Thyroid gland (tissue), 4 donors: ENCODE measurements at regions not wholly inside any gene's neighbourhood (a gene's known extent, or its start where the extent isn't known, plus 50 kb on each side); places are given as distances from the start of the nearest gene placed in this dataset.

ENCODE experiments used
- DNase-seq, 2 donors: peaks; one replicate each; pipeline ENCODE4 v3.0.0-alpha.2; 2019
- H3K27ac ChIP-seq, 3 donors: fragments of 200-600 bp; sonication (generic); 1 replicate in 2 of 3; 2 replicates in 1 of 3; pipeline ENCODE4 v1.5.1; 2016 to 2019; ENCODE audit warnings: mild to moderate bottlenecking in 1 of 3, moderate library complexity in 1 of 3
- H3K27me3 ChIP-seq: fragments of 200-600 bp; sonication (generic); one replicate; pipeline ENCODE4 v1.5.1; 2019
- H3K36me3 ChIP-seq, 2 donors: fragments of 200-600 bp; sonication (generic); one replicate each; pipeline ENCODE4 v1.5.1; 2016 to 2019
- H3K4me1 ChIP-seq, 2 donors: fragments of 200-600 bp; sonication (generic); one replicate each; pipeline ENCODE4 v1.5.1; 2017 to 2019
- H3K4me3 ChIP-seq, 3 donors: fragments of 200-600 bp; sonication (generic); replicated peaks in 1 of 3; 1 replicate in 2 of 3; 2 replicates in 1 of 3; pipeline ENCODE4 v1.5.1; 2016; ENCODE audit warnings: mild to moderate bottlenecking in 1 of 3
- H3K9me3 ChIP-seq: fragments of 200-600 bp; sonication (generic); one replicate; pipeline ENCODE4 v1.5.1; 2017
- POLR2A ChIP-seq, 2 donors: fragments of 450-650 bp; IDR thresholded peaks; one replicate each; pipeline ENCODE4 v1.6.1; 2017; ENCODE audit warnings: antibody characterized with exemption in 2 of 2, mild to moderate bottlenecking in 2 of 2, moderate library complexity in 1 of 2
- WGBS, 2 donors: methylation state at CpG; one replicate each; pipeline ENCODE4 v1.1.5; 2017; 5-methylcytosine and 5-hydroxymethylcytosine counted together
- intact Hi-C: fragments of 100-400 bp; cut with DNase I; formaldehyde crosslinking; loops from one replicate; pipeline ENCODE4 v1.15.1; 2023
- TF ChIP-seq, protein P1 (sequence below), 6 experiments: fragments of 200-600 bp in 3 of 6; fragments of 450-650 bp in 3 of 6; sonication (generic) in 3 of 6; IDR thresholded peaks; one replicate each; pipeline ENCODE4 v1.5.1; 2016 to 2019; ENCODE audit warnings: antibody characterized with exemption in 6 of 6, mild to moderate bottlenecking in 2 of 6, inconsistent platforms in 1 of 6, moderate library complexity in 1 of 6

DNA sequence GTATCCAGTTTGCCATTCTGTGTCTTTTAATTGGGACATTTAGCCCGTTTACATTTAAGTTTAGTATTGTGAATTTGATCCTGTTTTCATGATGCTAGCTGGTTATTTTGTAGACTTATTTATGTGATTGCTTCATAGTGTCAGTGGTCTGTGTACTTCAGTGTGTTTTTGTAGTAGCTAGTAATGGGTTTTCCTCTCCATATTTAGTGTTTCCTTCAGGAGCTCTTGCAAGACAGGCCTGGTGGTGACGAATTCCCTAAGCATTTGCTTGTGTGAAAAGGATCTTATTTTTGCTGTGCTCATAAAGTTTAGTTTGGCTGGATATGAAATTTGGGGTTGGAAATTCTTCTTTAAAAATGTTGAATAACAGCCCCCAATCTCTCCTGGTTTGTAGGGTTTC lies 69.2 kb upstream of the PDC start:
- intact Hi-C loops: no loop called here
- no peaks in the 10 kb centered on the region for H3K36me3 ChIP-seq
- no peak for DNase-seq
- H3K4me1 ChIP-seq: no peaks in the 10 kb centered on the region
- H3K27ac ChIP-seq: no peak overlapping the region
- 80 to 84% methylated on average over 2 of the region's 2 CpGs for WGBS, 2 donors
- no peaks in the 10 kb centered on the region for H3K27me3 ChIP-seq
- H3K9me3 ChIP-seq: no peaks in the 10 kb centered on the region
- TF ChIP-seq POLR2A (IDR thresholded peaks at IDR 0.05): no peak
- TF ChIP-seq, protein P1, sequence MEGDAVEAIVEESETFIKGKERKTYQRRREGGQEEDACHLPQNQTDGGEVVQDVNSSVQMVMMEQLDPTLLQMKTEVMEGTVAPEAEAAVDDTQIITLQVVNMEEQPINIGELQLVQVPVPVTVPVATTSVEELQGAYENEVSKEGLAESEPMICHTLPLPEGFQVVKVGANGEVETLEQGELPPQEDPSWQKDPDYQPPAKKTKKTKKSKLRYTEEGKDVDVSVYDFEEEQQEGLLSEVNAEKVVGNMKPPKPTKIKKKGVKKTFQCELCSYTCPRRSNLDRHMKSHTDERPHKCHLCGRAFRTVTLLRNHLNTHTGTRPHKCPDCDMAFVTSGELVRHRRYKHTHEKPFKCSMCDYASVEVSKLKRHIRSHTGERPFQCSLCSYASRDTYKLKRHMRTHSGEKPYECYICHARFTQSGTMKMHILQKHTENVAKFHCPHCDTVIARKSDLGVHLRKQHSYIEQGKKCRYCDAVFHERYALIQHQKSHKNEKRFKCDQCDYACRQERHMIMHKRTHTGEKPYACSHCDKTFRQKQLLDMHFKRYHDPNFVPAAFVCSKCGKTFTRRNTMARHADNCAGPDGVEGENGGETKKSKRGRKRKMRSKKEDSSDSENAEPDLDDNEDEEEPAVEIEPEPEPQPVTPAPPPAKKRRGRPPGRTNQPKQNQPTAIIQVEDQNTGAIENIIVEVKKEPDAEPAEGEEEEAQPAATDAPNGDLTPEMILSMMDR (IDR thresholded peaks at IDR 0.05): no peak
- H3K4me3 ChIP-seq: no peak overlapping the region

DNA sequence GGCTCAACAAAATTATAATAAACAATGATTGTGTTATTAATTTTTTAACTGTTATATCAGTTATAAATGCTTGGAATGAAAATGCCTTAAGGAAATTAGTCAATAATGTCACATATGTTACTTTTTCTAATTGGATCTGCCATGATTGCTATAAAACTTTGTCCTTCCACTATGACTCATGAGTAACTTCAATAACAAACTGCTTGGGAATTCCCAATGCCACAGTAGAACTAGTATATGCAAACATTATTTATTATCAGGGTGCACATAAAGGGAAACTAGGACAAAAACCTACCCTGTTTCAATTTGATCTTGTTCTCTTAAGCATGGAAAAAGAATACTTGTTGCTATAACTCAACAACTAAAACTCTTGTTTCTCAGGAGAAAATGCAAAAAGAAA lies 59.1 kb upstream of the PDC start:
- no peak overlapping the region for H3K27ac ChIP-seq
- H3K27me3 ChIP-seq: no peaks in the 10 kb centered on the region
- H3K4me3 ChIP-seq: no peak overlapping the region
- no peak for TF ChIP-seq POLR2A (IDR thresholded peaks at IDR 0.05)
- TF ChIP-seq, protein P1 (IDR thresholded peaks at IDR 0.05): no peak
- intact Hi-C loops: no loop called here
- no peak for DNase-seq
- no peaks in the 10 kb centered on the region for H3K4me1 ChIP-seq
- H3K36me3 ChIP-seq: no peaks in the 10 kb centered on the region
- no peaks in the 10 kb centered on the region for H3K9me3 ChIP-seq

DNA sequence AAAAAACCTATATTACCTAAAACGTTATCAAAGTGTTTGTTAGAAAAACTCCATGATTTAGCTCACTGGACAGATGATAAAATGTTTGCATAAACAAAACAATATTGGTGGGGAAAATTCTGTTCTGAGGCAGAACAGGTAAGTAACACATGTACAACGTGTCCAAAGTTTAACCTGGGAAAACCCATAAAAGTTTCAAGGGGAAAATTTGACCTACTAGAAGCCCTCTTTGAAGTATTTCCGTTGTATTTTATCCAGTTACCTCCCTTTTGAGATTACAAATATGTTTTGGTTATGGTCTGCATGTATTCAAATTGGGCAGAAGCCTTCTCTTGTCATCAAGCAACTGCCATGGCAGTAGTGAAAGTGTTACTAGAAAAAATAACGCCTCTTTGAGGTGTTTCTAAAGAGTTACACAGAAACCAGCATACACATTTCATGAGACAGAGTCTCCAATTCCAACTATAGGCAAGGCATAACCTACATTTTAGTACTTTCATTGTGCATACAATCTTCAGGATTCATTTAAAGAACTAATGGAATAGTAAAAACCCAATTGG lies 58.0 kb upstream of the PDC start:
- no peaks in the 10 kb centered on the region for H3K27me3 ChIP-seq
- no peak for DNase-seq
- H3K4me1 ChIP-seq: no peaks in the 10 kb centered on the region
- H3K27ac ChIP-seq: no peak overlapping the region
- 83% methylated on average over 4 of the region's 4 CpGs for WGBS, 2 donors
- TF ChIP-seq, protein P1 (IDR thresholded peaks at IDR 0.05): no peak
- TF ChIP-seq POLR2A (IDR thresholded peaks at IDR 0.05): no peak
- intact Hi-C loops: no loop called here
- H3K36me3 ChIP-seq: no peaks in the 10 kb centered on the region
- H3K4me3 ChIP-seq: no peak overlapping the region
- no peaks in the 10 kb centered on the region for H3K9me3 ChIP-seq

DNA sequence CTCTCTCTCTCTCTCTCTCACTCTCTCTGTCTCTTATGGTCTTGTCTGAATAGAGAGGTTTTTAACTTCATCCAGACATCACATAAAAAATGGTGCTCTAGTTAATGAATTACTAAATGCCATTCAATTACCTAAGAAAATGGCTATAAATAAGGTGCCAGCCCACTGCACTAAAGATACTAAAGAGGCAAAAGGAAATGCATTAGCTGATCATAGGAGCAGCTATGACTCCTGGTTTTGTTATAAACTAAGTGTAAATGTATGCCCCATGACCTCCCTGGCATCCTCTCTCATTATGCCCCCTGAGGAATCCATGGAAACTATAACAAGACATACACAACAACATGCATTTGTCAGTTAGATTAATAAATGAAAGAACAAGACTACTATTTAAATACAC lies 57.5 kb upstream of the PDC start:
- intact Hi-C loops: no loop called here

DNA sequence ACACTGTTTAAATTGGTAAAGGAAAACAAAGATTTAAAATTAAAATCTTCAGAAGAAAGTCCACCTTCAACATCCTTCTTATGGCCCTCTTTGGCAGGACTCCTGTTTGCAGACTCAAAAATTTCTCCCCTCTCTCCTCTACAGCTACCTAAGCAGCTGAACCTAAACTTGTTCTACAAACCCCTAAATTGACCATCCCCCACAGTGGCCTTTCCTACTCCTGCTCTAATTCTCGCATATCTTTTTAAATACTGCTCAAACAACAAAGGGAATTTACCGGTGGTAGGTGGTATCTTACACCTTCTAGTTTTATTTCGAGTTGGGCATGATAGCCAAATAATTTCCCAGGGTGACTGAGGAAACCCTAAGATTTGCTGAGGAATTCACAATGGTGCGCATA lies 53.5 kb upstream of the PDC start:
- Histone ChIP-seq H3K9me3 (no peaks in the 10 kb centered on the region), H3K4me3 (no peak overlapping the region), H3K27me3 (no peaks in the 10 kb centered on the region), H3K27ac (no peak overlapping the region), H3K4me1 (peaks cover 0 to 4% of the 10 kb centered on the region in 2 donors), H3K36me3 (no peaks in the 10 kb centered on the region)
- no peak for TF ChIP-seq POLR2A (IDR thresholded peaks at IDR 0.05)
- DNase-seq: no peak
- intact Hi-C loops: no loop called here
- 85 to 86% methylated on average over 4 of the region's 4 CpGs for WGBS, 2 donors

More for the DNA sequence above, 57.5 kb upstream of the PDC start:
- Histone ChIP-seq H3K36me3 (no peaks in the 10 kb centered on the region), H3K4me1 (no peaks in the 10 kb centered on the region), H3K27ac (no peak overlapping the region), H3K4me3 (no peak overlapping the region), H3K27me3 (no peaks in the 10 kb centered on the region), H3K9me3 (no peaks in the 10 kb centered on the region)
- no peak for DNase-seq
- TF ChIP-seq, protein P1 (IDR thresholded peaks at IDR 0.05): no peak
- no peak for TF ChIP-seq POLR2A (IDR thresholded peaks at IDR 0.05)

DNA sequence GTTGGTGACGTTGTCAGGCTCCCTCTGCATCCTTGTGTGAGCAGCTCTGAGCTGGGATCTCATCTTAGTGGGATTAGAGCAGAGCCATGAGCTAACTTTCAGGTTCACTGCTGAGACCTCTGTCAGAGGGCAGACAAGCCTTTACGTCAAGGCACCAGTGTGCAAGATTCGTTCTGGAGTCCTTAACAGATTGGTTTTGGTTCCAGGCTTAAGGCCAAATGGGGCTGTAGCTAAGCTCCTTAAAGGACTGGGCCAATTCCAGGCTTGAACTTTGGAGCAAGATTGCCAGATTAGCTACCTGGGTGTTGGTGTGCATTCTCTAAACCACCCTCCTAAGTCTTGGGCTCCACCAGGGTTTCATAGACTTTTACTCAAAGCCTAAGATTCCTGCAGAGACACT lies 52.6 kb upstream of the PDC start:
- H3K36me3 ChIP-seq: no peaks in the 10 kb centered on the region
- no peak overlapping the region for H3K4me3 ChIP-seq
- H3K9me3 ChIP-seq: no peaks in the 10 kb centered on the region
- no peak for DNase-seq
- intact Hi-C loops: no loop called here
- no peak for TF ChIP-seq POLR2A (IDR thresholded peaks at IDR 0.05)
- TF ChIP-seq, protein P1 (IDR thresholded peaks at IDR 0.05): no peak
- H3K27me3 ChIP-seq: no peaks in the 10 kb centered on the region
- WGBS, 2 donors: 84 to 87% methylated on average over 3 of the region's 3 CpGs
- peaks cover 0 to 4% of the 10 kb centered on the region in 2 donors for H3K4me1 ChIP-seq
- no peak overlapping the region for H3K27ac ChIP-seq
